HCT116 (cell line): ENCODE measurements at regions not wholly inside any gene's neighbourhood (a gene's known extent, or its start where the extent isn't known, plus 50 kb on each side); places are given as distances from the start of the nearest gene placed in this dataset.

Experiments
- ATAC-seq: fragments of 200-7000 bp; cut with Tn5 transposase; 2 replicates; pipeline ENCODE4 v1.9.1; 2020; ENCODE audit warnings: mild to moderate bottlenecking, moderate library complexity
- BruUV-seq: library from RNA; stranded (reverse); fragments of 400-500 nt; replicated peaks from 2 replicates; lab custom pipeline; 2021; lab: Mats Ljungman, UMichigan
- CTCF ChIA-PET: fragments of 300-600 bp; sonication (Branson Sonifier 250); formaldehyde crosslinking; loops from one replicate; lab custom pipeline; 2021; ENCODE audit warnings: antibody characterized with exemption; lab: Charles Lee
- POLR2A ChIA-PET: fragments of 300-600, 350-600 bp; sonication (Branson Sonifier 250); formaldehyde crosslinking; loops from one replicate; lab custom pipeline; 2021; ENCODE audit warnings: antibody characterized with exemption; lab: Charles Lee
- RAD21 ChIA-PET, 2 experiments: fragments of 300-600 bp; sonication (Branson Sonifier 250); formaldehyde crosslinking; loops; one replicate each; lab custom pipeline; 2023; ENCODE audit warnings: low total read pairs in 2 of 2; ENCODE audit not compliant: uncharacterized antibody in 2 of 2, unreplicated experiment in 2 of 2, low non-redundant PET in 1 of 2; lab: Charles Lee
- DNase-seq: peaks from one replicate; pipeline ENCODE4 v3.0.0-alpha.2; 2010; ENCODE audit warnings: low read depth, low spot score
- H2AFZ ChIP-seq: fragments of 200-600 bp; shearing (Covaris generic), sonication (generic); 2 replicates; pipeline ENCODE4 v1.6.1; 2017; ENCODE audit warnings: low read depth, mixed run types, mixed read lengths, antibody characterized with exemption, low read length; ENCODE audit not compliant: poor library complexity, severe bottlenecking
- H3K27ac ChIP-seq: 2 replicates; pipeline ENCODE4 v1.5.1; 2012; ENCODE audit warnings: low read depth, low read length
- H3K27me3 ChIP-seq: fragments of 200-600 bp; sonication (generic); 2 replicates; pipeline ENCODE4 v1.6.1; 2016; ENCODE audit warnings: mixed run types, low read length, mixed read lengths; ENCODE audit not compliant: insufficient read depth
- H3K36me3 ChIP-seq, 2 experiments: fragments of 200-500 bp in 1 of 2; fragments of 200-600 bp in 1 of 2; sonication (Bioruptor generic) in 1 of 2; sonication (generic) in 1 of 2; 2 replicates each; pipeline versions ENCODE4 v1.5.1 to v1.6.1; 2014 to 2016; ENCODE audit warnings: low read length in 2 of 2, inconsistent platforms in 1 of 2, mixed read lengths in 1 of 2, mixed run types in 1 of 2; ENCODE audit not compliant: insufficient read depth in 2 of 2, control insufficient read depth in 1 of 2
- H3K4me1 ChIP-seq, 2 experiments: fragments of 200-600 bp in 1 of 2; sonication (generic) in 1 of 2; 2 replicates each; pipeline versions ENCODE4 v1.5.1 to v1.6.1; 2012 to 2017; ENCODE audit warnings: low read length in 2 of 2, inconsistent platforms in 1 of 2, mild to moderate bottlenecking in 1 of 2, mixed read lengths in 1 of 2, mixed run types in 1 of 2, moderate library complexity in 1 of 2; ENCODE audit not compliant: insufficient read depth in 2 of 2, control insufficient read depth in 1 of 2
- H3K4me2 ChIP-seq: fragments of 200-600 bp; sonication (generic); 2 replicates; pipeline ENCODE4 v1.6.1; 2017; ENCODE audit warnings: mixed run types, low read length, mixed read lengths
- H3K4me3 ChIP-seq, 2 experiments: fragments of 200-600 bp in 1 of 2; sonication (generic) in 1 of 2; replicated peaks in 1 of 2; 2 replicates each; pipeline ENCODE4 v1.5.1; 2011 to 2016; ENCODE audit warnings: low read length in 2 of 2, control low read depth in 1 of 2, low read depth in 1 of 2, mild to moderate bottlenecking in 1 of 2, mixed read lengths in 1 of 2, mixed run types in 1 of 2
- H3K79me2 ChIP-seq: fragments of 200-600 bp; sonication (generic); 2 replicates; pipeline ENCODE4 v1.6.1; 2017; ENCODE audit warnings: mild to moderate bottlenecking, mixed run types, low read length, moderate library complexity, mixed read lengths; ENCODE audit not compliant: insufficient read depth
- H3K9ac ChIP-seq: fragments of 200-600 bp; sonication (generic); 2 replicates; pipeline ENCODE4 v1.6.1; 2016; ENCODE audit warnings: low read length, mixed read lengths
- H3K9me2 ChIP-seq: fragments of 200-600 bp; sonication (generic), shearing (Covaris generic); 2 replicates; pipeline ENCODE4 v1.6.1; 2017; ENCODE audit warnings: mixed run types, mild to moderate bottlenecking, moderate library complexity; ENCODE audit not compliant: insufficient read depth
- H3K9me3 ChIP-seq, 2 experiments: fragments of 200-500 bp in 1 of 2; fragments of 200-600 bp in 1 of 2; sonication (Bioruptor generic) in 1 of 2; sonication (generic) in 1 of 2; 2 replicates each; pipeline ENCODE4 v1.6.1; 2014 to 2017; ENCODE audit warnings: low read length in 2 of 2, mixed read lengths in 2 of 2, inconsistent platforms in 1 of 2, low read depth in 1 of 2, mild to moderate bottlenecking in 1 of 2, mixed run types in 1 of 2, moderate library complexity in 1 of 2; ENCODE audit not compliant: control insufficient read depth in 1 of 2, insufficient read depth in 1 of 2
- H4K20me1 ChIP-seq: fragments of 200-600 bp; sonication (generic), shearing (Covaris generic); 2 replicates; pipeline ENCODE4 v1.6.1; 2017; ENCODE audit warnings: mixed run types, mild to moderate bottlenecking, moderate library complexity; ENCODE audit not compliant: insufficient read depth
- CEBPB ChIP-seq: IDR thresholded peaks from 2 replicates; pipeline ENCODE4 v1.6.1; 2012; ENCODE audit warnings: low read depth
- EGR1 ChIP-seq: IDR thresholded peaks from 2 replicates; pipeline ENCODE4 v1.6.1; 2012; ENCODE audit warnings: low read depth
- ELF1 ChIP-seq: IDR thresholded peaks from 2 replicates; pipeline ENCODE4 v1.6.1; 2012; ENCODE audit warnings: low read depth, borderline replicate concordance
- EZH2 ChIP-seq: fragments of 200-600 bp; sonication (generic); IDR thresholded peaks from 2 replicates; pipeline ENCODE4 v1.6.1; 2017; ENCODE audit warnings: antibody characterized with exemption, mixed run types
- EZH2phosphoT487 ChIP-seq: fragments of 200-600 bp; IDR thresholded peaks from 2 replicates; pipeline ENCODE4 v1.6.1; 2018; ENCODE audit warnings: antibody characterized with exemption, borderline replicate concordance
- JUND ChIP-seq: IDR thresholded peaks from 2 replicates; pipeline ENCODE4 v1.6.1; 2012
- POLR2A ChIP-seq: IDR thresholded peaks from 2 replicates; pipeline ENCODE4 v1.7.0; 2011; ENCODE audit warnings: borderline replicate concordance; ENCODE audit not compliant: insufficient read depth, insufficient read length; ENCODE audit errors: extremely low read depth
- POLR2AphosphoS5 ChIP-seq: IDR thresholded peaks from 2 replicates; pipeline ENCODE4 v1.6.1; 2011; ENCODE audit warnings: mild to moderate bottlenecking, low read depth, low read length, moderate library complexity
- RAD21 ChIP-seq: IDR thresholded peaks from 2 replicates; pipeline ENCODE4 v1.6.1; 2012; ENCODE audit warnings: low read depth, mild to moderate bottlenecking
- SIN3A ChIP-seq: IDR thresholded peaks from 2 replicates; pipeline ENCODE4 v1.6.1; 2012; ENCODE audit warnings: low read depth
- SRF ChIP-seq: IDR thresholded peaks from 2 replicates; pipeline ENCODE4 v1.6.1; 2012; ENCODE audit warnings: low read depth
- TCF7L2 ChIP-seq: IDR thresholded peaks from 2 replicates; pipeline ENCODE4 v1.7.0; 2011; ENCODE audit warnings: borderline replicate concordance, inconsistent platforms; ENCODE audit not compliant: insufficient read depth, insufficient read length; ENCODE audit errors: extremely low read depth
- YY1 ChIP-seq: IDR thresholded peaks from 2 replicates; pipeline ENCODE4 v1.6.1; 2011; ENCODE audit warnings: low read length, low read depth, moderate library complexity, mild to moderate bottlenecking; ENCODE audit not compliant: insufficient replicate concordance; ENCODE audit errors: extremely low read depth
- ZFX ChIP-seq: fragments of 450-650 bp; IDR thresholded peaks from 2 replicates; pipeline ENCODE4 v1.6.1; 2017
- ZNF274 ChIP-seq: fragments of 200-500 bp; sonication (Bioruptor generic); IDR thresholded peaks from 2 replicates; pipeline ENCODE4 v1.6.1; 2014; ENCODE audit warnings: mild to moderate bottlenecking, low read depth, low read length, inconsistent platforms
- intact Hi-C: fragments of 100-400 bp; cut with micrococcal nuclease; formaldehyde crosslinking; loops from 2 replicates; pipeline ENCODE4 v1.10.0; 2022
- TF ChIP-seq, protein P1 (sequence below): IDR thresholded peaks from 2 replicates; pipeline ENCODE4 v1.6.1; 2012
- TF ChIP-seq, protein P2 (sequence below): IDR thresholded peaks from 2 replicates; pipeline ENCODE4 v1.6.1; 2012
- TF ChIP-seq, protein P3 (sequence below): IDR thresholded peaks from 2 replicates; pipeline ENCODE4 v1.6.1; 2011; ENCODE audit warnings: mild to moderate bottlenecking, low read length, moderate library complexity; ENCODE audit not compliant: insufficient replicate concordance; ENCODE audit errors: extremely low read depth

DNA sequence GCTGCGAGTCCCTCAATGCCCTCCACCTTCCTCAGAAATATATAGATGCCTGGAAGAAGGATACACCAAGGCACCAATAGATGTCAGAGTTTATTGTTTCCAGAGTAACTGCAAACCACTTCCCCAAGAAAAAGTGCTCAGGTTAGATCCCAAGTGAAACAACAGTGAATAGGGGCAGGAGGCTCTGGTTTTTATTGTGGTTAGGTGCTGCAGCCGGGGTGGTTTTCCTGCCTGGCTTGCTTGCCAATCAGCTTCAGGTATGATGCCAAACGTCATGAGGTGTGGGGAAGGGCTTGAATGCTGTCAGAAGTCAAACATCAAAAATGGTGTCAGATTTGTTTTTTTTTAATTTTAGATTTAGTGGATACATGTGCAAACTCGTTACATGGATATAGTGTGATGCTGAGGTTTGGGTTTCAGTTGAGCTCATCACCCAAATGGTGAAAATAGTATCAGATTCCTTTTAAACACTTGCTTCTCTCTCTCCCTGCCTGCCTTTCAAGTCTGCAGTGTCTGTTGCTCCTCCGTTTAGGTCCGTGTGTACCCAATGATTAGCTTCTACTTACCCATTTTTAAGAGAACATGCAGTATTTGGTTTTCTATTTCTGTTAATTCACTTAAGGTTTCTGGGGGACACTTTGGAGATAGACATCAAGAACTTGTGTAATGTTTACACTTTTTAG is 1317.0 kb downstream of the MRPL39 start:
- no peak overlapping the region for H3K27ac ChIP-seq
- ATAC-seq, result no peak
- RAD21 ChIA-PET, result no interaction called here

DNA sequence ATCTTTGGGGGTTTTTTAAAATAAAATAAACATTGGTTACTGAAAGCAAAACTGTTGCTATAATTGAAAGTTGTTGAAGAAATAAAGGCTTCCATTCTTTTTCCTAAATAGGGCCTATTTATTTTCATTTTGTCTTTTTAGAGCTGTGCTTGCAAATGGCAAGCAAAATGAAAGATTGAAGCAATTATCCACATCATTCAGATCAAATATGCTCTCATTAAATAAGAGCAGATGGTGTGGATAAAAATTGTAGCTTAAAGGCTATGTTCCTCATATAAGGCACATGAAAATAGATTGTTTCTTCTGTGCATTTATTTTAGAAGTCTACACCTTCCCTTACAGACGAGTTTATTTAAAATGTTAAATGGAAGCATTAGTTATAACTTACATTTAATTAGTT is 1317.7 kb downstream of the MRPL39 start:
- POLR2A ChIA-PET, result no interaction called here
- no peaks in the 10 kb centered on the region for H3K9me2 ChIP-seq
- CTCF ChIA-PET, result no interaction called here

More for the DNA sequence above, 1317.0 kb downstream of the MRPL39 start:
- no peaks in the 10 kb centered on the region for H3K27me3 ChIP-seq
- DNase-seq, result no peak
- intact Hi-C loops, result no loop called here
- ChIA-PET POLR2A (no interaction called here), CTCF (no interaction called here)
- H3K9me2 ChIP-seq, result no peaks in the 10 kb centered on the region
- no peaks in the 10 kb centered on the region for H3K4me1 ChIP-seq
- H2AFZ ChIP-seq, result no peak overlapping the region
- no peak overlapping the region for H3K9ac ChIP-seq
- H3K4me2 ChIP-seq, result no peak overlapping the region
- peaks cover 0 to 7% of the 10 kb centered on the region in 2 experiments; a peak in 2 of 4 replicates for H3K9me3 ChIP-seq
- no peaks in the 10 kb centered on the region for H3K36me3 ChIP-seq
- H4K20me1 ChIP-seq, result no peaks in the 10 kb centered on the region
- no peak overlapping the region for H3K4me3 ChIP-seq
- no TSS peak for BruUV-seq
- H3K79me2 ChIP-seq, result no peaks in the 10 kb centered on the region
- no peak for TF ChIP-seq TCF7L2
- TF ChIP-seq YY1, result no peak
- TF ChIP-seq, protein P1, sequence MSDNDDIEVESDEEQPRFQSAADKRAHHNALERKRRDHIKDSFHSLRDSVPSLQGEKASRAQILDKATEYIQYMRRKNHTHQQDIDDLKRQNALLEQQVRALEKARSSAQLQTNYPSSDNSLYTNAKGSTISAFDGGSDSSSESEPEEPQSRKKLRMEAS, result no peak

More for the DNA sequence above, 1317.7 kb downstream of the MRPL39 start:
- ATAC-seq (no peak), DNase-seq (no peak)
- Histone ChIP-seq H3K79me2 (no peaks in the 10 kb centered on the region), H3K36me3 (no peaks in the 10 kb centered on the region), H3K4me2 (no peak overlapping the region), H3K9ac (no peak overlapping the region), H4K20me1 (no peaks in the 10 kb centered on the region), H3K9me3 (peaks cover 0 to 6% of the 10 kb centered on the region in 2 experiments; a peak in 1 of 4 replicates), H3K4me3 (no peak overlapping the region), H3K27me3 (no peaks in the 10 kb centered on the region), H2AFZ (no peak overlapping the region), H3K27ac (no peak overlapping the region), H3K4me1 (no peaks in the 10 kb centered on the region)
- RAD21 ChIA-PET, result no interaction called here
- no TSS peak for BruUV-seq
- intact Hi-C loops, result no loop called here
- TF ChIP-seq EGR1 (no peak), POLR2AphosphoS5 (no peak), EZH2phosphoT487 (no peak), TCF7L2 (no peak), POLR2A (no peak), SRF (no peak), ELF1 (no peak), RAD21 (no peak), YY1 (no peak), CEBPB (no peak), ZFX (no peak), SIN3A (no peak), EZH2 (no peak), JUND (no peak), ZNF274 (no peak)
- TF ChIP-seq, protein P1, result no peak
- TF ChIP-seq, protein P2, sequence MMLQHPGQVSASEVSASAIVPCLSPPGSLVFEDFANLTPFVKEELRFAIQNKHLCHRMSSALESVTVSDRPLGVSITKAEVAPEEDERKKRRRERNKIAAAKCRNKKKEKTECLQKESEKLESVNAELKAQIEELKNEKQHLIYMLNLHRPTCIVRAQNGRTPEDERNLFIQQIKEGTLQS, result no peak
- TF ChIP-seq, protein P3, sequence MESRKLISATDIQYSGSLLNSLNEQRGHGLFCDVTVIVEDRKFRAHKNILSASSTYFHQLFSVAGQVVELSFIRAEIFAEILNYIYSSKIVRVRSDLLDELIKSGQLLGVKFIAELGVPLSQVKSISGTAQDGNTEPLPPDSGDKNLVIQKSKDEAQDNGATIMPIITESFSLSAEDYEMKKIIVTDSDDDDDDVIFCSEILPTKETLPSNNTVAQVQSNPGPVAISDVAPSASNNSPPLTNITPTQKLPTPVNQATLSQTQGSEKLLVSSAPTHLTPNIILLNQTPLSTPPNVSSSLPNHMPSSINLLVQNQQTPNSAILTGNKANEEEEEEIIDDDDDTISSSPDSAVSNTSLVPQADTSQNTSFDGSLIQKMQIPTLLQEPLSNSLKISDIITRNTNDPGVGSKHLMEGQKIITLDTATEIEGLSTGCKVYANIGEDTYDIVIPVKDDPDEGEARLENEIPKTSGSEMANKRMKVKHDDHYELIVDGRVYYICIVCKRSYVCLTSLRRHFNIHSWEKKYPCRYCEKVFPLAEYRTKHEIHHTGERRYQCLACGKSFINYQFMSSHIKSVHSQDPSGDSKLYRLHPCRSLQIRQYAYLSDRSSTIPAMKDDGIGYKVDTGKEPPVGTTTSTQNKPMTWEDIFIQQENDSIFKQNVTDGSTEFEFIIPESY, result no peak
